ENCODE measurements at regions not wholly inside any gene's neighbourhood (a gene's known extent, or its start where the extent isn't known, plus 50 kb on each side); places are given as distances from the start of the nearest gene placed in this dataset.

GRCh38 chr3:170637306-170637705, 51.4 kb upstream of the SLC7A14 start:
- TF ChIP-seq POLR2A (IDR thresholded peaks at IDR 0.05; ENCODE audit: low read depth, low read length) (no peak), TAF1 (IDR thresholded peaks at IDR 0.05; ENCODE audit: borderline replicate concordance, low read depth, low read length) (no peak), POLR2AphosphoS5 (IDR thresholded peaks at IDR 0.05; ENCODE audit: low read depth, low read length) (no peak)
